ENCODE measurements at regions not wholly inside any gene's neighbourhood (a gene's known extent, or its start where the extent isn't known, plus 50 kb on each side); places are given as distances from the start of the nearest gene placed in this dataset.

GRCh38 chr5:174301848-174302625, 256.5 kb downstream of the NSG2 start:
- H3K36me3 ChIP-seq = no peaks in the 10 kb centered on the region
- H3K4me1 ChIP-seq = no peaks in the 10 kb centered on the region
- 79 to 84% (median 82%) methylated on average over 10 of the region's 10 CpGs for WGBS, 5 donors
- intact Hi-C loops (cut with DNase I; ENCODE audit: low total_unique reads) = no loop called here
- DNase-seq = no peak
- H3K4me3 ChIP-seq = no peak overlapping the region
- TF ChIP-seq POLR2A (IDR thresholded peaks at IDR 0.05) = no peak
- TF ChIP-seq, protein P1, sequence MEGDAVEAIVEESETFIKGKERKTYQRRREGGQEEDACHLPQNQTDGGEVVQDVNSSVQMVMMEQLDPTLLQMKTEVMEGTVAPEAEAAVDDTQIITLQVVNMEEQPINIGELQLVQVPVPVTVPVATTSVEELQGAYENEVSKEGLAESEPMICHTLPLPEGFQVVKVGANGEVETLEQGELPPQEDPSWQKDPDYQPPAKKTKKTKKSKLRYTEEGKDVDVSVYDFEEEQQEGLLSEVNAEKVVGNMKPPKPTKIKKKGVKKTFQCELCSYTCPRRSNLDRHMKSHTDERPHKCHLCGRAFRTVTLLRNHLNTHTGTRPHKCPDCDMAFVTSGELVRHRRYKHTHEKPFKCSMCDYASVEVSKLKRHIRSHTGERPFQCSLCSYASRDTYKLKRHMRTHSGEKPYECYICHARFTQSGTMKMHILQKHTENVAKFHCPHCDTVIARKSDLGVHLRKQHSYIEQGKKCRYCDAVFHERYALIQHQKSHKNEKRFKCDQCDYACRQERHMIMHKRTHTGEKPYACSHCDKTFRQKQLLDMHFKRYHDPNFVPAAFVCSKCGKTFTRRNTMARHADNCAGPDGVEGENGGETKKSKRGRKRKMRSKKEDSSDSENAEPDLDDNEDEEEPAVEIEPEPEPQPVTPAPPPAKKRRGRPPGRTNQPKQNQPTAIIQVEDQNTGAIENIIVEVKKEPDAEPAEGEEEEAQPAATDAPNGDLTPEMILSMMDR (IDR thresholded peaks at IDR 0.05 in 8 of 11, conservative IDR thresholded peaks at IDR 0.05 in 3 of 11) = no peak
- TF ChIP-seq POLR2AphosphoS5 (IDR thresholded peaks at IDR 0.05) = no peak
- peaks cover 0 to 59% (median 0%) of the 10 kb centered on the region in 7 donors for H3K27me3 ChIP-seq (replicated peaks in 1 of 7)
- H3K27ac ChIP-seq = no peak overlapping the region
- H3K9me3 ChIP-seq = peaks cover 0 to 6% (median 0%) of the 10 kb centered on the region in 8 donors

DNA sequence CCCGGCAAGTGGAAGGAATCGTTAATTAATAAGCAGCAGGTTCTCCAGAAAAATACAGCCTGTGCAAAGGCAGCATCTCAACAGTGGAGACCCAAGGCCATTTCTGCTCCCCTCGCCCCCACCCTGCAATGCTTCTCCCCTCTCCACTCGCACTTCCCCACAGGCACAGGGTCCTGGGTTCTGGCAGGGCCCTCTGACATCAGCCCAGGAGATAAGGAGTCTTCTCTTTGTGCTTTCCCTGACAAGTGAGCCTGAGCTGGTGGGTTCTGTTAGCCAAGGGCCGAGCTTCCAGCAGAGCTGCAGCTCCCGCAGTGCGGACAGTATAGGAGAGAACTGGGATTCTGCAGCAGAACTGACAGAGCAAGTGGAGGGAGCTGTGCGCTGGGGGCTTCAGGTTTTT, 257.5 kb downstream of the NSG2 start:
- no peaks in the 10 kb centered on the region for H3K4me1 ChIP-seq
- DNase-seq = no peak
- no peak overlapping the region for H3K4me3 ChIP-seq
- intact Hi-C loops (cut with DNase I; ENCODE audit: low total_unique reads) = no loop called here
- TF ChIP-seq POLR2A (IDR thresholded peaks at IDR 0.05) = no peak
- TF ChIP-seq, protein P1 (IDR thresholded peaks at IDR 0.05 in 8 of 11, conservative IDR thresholded peaks at IDR 0.05 in 3 of 11) = no peak
- no peak overlapping the region for H3K27ac ChIP-seq
- no peaks in the 10 kb centered on the region for H3K36me3 ChIP-seq
- peaks cover 0 to under 1% (median 0%) of the 10 kb centered on the region in 8 donors for H3K9me3 ChIP-seq
- H3K27me3 ChIP-seq (replicated peaks in 1 of 7) = peaks cover 0 to 67% (median 0%) of the 10 kb centered on the region in 7 donors
- WGBS, 5 donors = 60 to 74% (median 67%) methylated on average over 8 of the region's 8 CpGs

GRCh38 chr5:174303437-174304045, 258.0 kb downstream of the NSG2 start:
- TF ChIP-seq, protein P1 (IDR thresholded peaks at IDR 0.05 in 8 of 11, conservative IDR thresholded peaks at IDR 0.05 in 3 of 11) = no peak
- no peak for TF ChIP-seq POLR2AphosphoS5 (IDR thresholded peaks at IDR 0.05)
- TF ChIP-seq POLR2A (IDR thresholded peaks at IDR 0.05) = no peak
- peaks cover 0 to 68% (median 0%) of the 10 kb centered on the region in 7 donors for H3K27me3 ChIP-seq (replicated peaks in 1 of 7)
- intact Hi-C loops (cut with DNase I; ENCODE audit: low total_unique reads) = no loop called here
- H3K36me3 ChIP-seq = no peaks in the 10 kb centered on the region
- H3K4me1 ChIP-seq = no peaks in the 10 kb centered on the region
- WGBS, 5 donors = 60 to 74% (median 72%) methylated on average over 7 to 10 of the region's 10 CpGs
- H3K4me3 ChIP-seq = no peak overlapping the region
- no peak for DNase-seq
- no peaks in the 10 kb centered on the region for H3K9me3 ChIP-seq
- H3K27ac ChIP-seq = no peak overlapping the region

- DNase-seq = no peak
- H3K4me3 ChIP-seq = no peak overlapping the region
- intact Hi-C loops (cut with DNase I; ENCODE audit: low total_unique reads) = no loop called here
- H3K27ac ChIP-seq = no peak overlapping the region
- H3K27me3 ChIP-seq (replicated peaks in 1 of 7) = peaks cover 0 to 76% (median 0%) of the 10 kb centered on the region in 7 donors
- WGBS, 5 donors = 67 to 85% (median 77%) methylated on average over 6 to 8 of the region's 8 CpGs
- TF ChIP-seq, protein P1 (IDR thresholded peaks at IDR 0.05 in 8 of 11, conservative IDR thresholded peaks at IDR 0.05 in 3 of 11) = no peak
- TF ChIP-seq POLR2AphosphoS5 (IDR thresholded peaks at IDR 0.05) (no peak), POLR2A (IDR thresholded peaks at IDR 0.05) (no peak)
- H3K9me3 ChIP-seq = no peaks in the 10 kb centered on the region
- H3K4me1 ChIP-seq = no peaks in the 10 kb centered on the region
- H3K36me3 ChIP-seq = no peaks in the 10 kb centered on the region
Measured at GRCh38 chr5:174305241-174305681, 259.8 kb downstream of the NSG2 start.
